Peyer's patch (tissue), 4 donors: ENCODE measurements at regions not wholly inside any gene's neighbourhood (a gene's known extent, or its start where the extent isn't known, plus 50 kb on each side); places are given as distances from the start of the nearest gene placed in this dataset.

Experiments used
- DNase-seq, 3 donors: peaks; one replicate each; pipeline ENCODE4 v3.0.0-alpha.2; 2017 to 2019
- H3K27ac ChIP-seq, 4 donors: fragments of 200-600 bp; sonication (generic); one replicate each; pipeline ENCODE4 v1.5.1; 2016 to 2019
- H3K27me3 ChIP-seq, 2 donors: fragments of 200-600 bp; sonication (generic); one replicate each; pipeline ENCODE4 v1.5.1; 2019
- H3K36me3 ChIP-seq, 3 donors: fragments of 200-600 bp; sonication (generic); one replicate each; pipeline ENCODE4 v1.5.1; 2016 to 2019
- H3K4me1 ChIP-seq, 4 donors: fragments of 200-600 bp; sonication (generic); one replicate each; pipeline ENCODE4 v1.5.1; 2016 to 2019
- H3K4me3 ChIP-seq, 4 donors: fragments of 200-600 bp; sonication (generic); 1 replicate in 3 of 4; 2 replicates in 1 of 4; pipeline ENCODE4 v1.5.1; 2016 to 2019; ENCODE audit warnings: mild to moderate bottlenecking in 1 of 4
- H3K9me3 ChIP-seq, 4 donors: fragments of 200-600 bp; sonication (generic); one replicate each; pipeline ENCODE4 v1.5.1; 2016 to 2019; ENCODE audit warnings: mild to moderate bottlenecking in 1 of 4
- CTCF ChIP-seq, 6 experiments: fragments of 450-650 bp in 4 of 6; fragments of 200-600 bp in 2 of 6; sonication (generic) in 1 of 6; IDR thresholded peaks; one replicate each; pipeline ENCODE4 v1.5.1; 2017 to 2019; ENCODE audit warnings: antibody characterized with exemption in 6 of 6, mild to moderate bottlenecking in 3 of 6, moderate library complexity in 1 of 6
- POLR2A ChIP-seq, 2 donors: fragments of 450-650 bp; IDR thresholded peaks; one replicate each; pipeline ENCODE4 v1.5.1; 2017; ENCODE audit warnings: antibody characterized with exemption in 2 of 2, mild to moderate bottlenecking in 2 of 2, moderate library complexity in 2 of 2

- no peaks in the 10 kb centered on the region for H3K27me3 ChIP-seq
- H3K27ac ChIP-seq = no peak overlapping the region
- H3K4me3 ChIP-seq = no peak overlapping the region
- H3K4me1 ChIP-seq = no peaks in the 10 kb centered on the region
- H3K9me3 ChIP-seq = no peaks in the 10 kb centered on the region
- TF ChIP-seq CTCF (IDR thresholded peaks at IDR 0.05) (no peak), POLR2A (IDR thresholded peaks at IDR 0.05) (no peak)
- no peak for DNase-seq
- H3K36me3 ChIP-seq = no peaks in the 10 kb centered on the region
Observed at GRCh38 chr13:108551674-108552073, 77.7 kb upstream of the MYO16 start.

- TF ChIP-seq CTCF (IDR thresholded peaks at IDR 0.05) = no peak
- TF ChIP-seq POLR2A (IDR thresholded peaks at IDR 0.05) = no peak
- Histone ChIP-seq H3K36me3 (no peaks in the 10 kb centered on the region), H3K4me1 (no peaks in the 10 kb centered on the region), H3K4me3 (no peak overlapping the region), H3K27ac (no peak overlapping the region), H3K9me3 (no peaks in the 10 kb centered on the region), H3K27me3 (no peaks in the 10 kb centered on the region)
- no peak for DNase-seq
Observed at GRCh38 chr13:108558489-108558888, 70.9 kb upstream of the MYO16 start.

DNA sequence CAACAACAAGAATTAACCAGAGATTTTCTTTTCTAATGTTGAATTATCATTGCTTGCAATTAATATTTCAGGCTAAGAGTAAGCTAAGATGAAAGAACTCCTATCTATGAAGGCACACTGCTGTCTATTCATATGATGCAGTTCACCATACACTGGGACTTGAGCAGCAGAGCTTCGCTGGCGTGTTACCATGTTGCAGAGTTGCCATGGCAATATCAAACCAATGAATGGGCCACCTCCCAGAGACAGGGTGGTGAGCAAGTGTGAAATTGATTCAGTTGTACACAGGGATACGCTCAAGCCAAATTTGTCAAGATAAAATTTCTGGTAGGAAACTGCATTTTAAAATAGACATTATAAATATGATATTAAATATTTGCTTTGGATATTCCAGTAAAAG is 69.3 kb upstream of the MYO16 start:
- no peak for DNase-seq
- no peaks in the 10 kb centered on the region for H3K27me3 ChIP-seq
- H3K36me3 ChIP-seq = no peaks in the 10 kb centered on the region
- no peaks in the 10 kb centered on the region for H3K9me3 ChIP-seq
- H3K27ac ChIP-seq = no peak overlapping the region
- H3K4me1 ChIP-seq = no peaks in the 10 kb centered on the region
- TF ChIP-seq CTCF (IDR thresholded peaks at IDR 0.05) (no peak), POLR2A (IDR thresholded peaks at IDR 0.05) (no peak)
- no peak overlapping the region for H3K4me3 ChIP-seq

DNA sequence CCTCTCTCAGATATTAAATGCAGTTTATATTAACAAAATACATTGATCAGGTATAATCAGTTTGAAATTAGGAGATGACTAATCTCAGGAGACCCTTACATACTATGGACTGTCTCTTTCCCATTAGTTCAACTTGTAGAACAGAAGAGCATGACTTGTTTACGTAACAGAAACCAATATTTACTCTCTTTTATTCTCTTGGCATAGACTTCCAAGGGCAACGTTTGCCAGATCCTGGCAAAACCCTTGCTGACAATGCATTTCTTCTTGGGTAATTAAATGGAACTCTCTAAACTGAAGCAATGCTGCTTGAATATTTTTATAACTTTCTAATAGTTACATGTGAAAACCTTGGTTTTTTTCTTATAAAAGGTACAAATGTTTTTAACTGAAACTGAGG is 68.3 kb upstream of the MYO16 start:
- H3K36me3 ChIP-seq = no peaks in the 10 kb centered on the region
- no peak overlapping the region for H3K27ac ChIP-seq
- DNase-seq = no peak
- TF ChIP-seq POLR2A (IDR thresholded peaks at IDR 0.05) = no peak
- no peak for TF ChIP-seq CTCF (IDR thresholded peaks at IDR 0.05)
- no peak overlapping the region for H3K4me3 ChIP-seq
- no peaks in the 10 kb centered on the region for H3K4me1 ChIP-seq
- no peaks in the 10 kb centered on the region for H3K27me3 ChIP-seq
- no peaks in the 10 kb centered on the region for H3K9me3 ChIP-seq

DNA sequence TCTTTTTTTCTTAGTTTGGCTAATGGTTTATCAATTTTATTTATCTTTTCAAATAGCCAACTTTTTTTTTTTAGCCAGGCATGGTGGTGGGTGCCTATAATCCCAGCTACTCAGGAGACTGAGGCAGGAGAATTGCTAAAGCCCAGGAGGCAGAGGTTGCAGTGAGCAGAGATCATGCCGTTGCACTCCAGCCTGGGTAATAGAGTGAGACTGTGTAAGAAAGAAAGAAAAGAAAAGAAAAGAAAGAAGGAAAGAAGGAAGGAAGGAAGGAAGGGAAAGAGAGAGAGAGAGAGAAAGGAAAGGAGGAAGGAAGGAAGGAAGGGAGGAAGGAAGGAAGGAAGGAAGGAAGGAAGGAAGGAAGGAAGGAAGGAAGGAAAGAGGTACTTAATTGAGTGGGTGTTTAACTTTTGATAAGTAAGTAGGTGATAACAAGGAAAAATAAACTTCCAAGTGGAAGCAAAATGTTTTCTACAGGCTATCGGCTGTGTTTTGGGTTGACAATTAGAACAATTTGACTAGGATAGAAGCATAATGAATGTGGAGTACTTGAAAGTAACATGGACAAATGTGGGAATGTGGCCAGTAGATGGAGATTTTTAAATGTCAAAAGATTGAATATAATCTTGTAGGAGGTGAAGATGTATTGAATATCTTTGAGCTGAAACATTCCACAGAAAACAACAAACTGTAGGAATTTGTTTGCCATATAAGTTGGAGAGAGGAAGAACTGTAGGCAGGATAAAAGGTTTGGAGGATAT is 62.8 kb upstream of the MYO16 start:
- H3K4me1 ChIP-seq = no peaks in the 10 kb centered on the region
- no peaks in the 10 kb centered on the region for H3K36me3 ChIP-seq
- no peaks in the 10 kb centered on the region for H3K27me3 ChIP-seq
- TF ChIP-seq POLR2A (IDR thresholded peaks at IDR 0.05) = no peak
- TF ChIP-seq CTCF (IDR thresholded peaks at IDR 0.05) = no peak
- H3K9me3 ChIP-seq = no peaks in the 10 kb centered on the region
- no peak for DNase-seq
- no peak overlapping the region for H3K27ac ChIP-seq
- no peak overlapping the region for H3K4me3 ChIP-seq
